HG03469 (cell line): ENCODE measurements at regions not wholly inside any gene's neighbourhood (a gene's known extent, or its start where the extent isn't known, plus 50 kb on each side); places are given as distances from the start of the nearest gene placed in this dataset.

Experiments used
- ATAC-seq: cut with Tn5 transposase; IDR thresholded peaks from one replicate; pipeline ENCODE4 v1.9.1; 2021; ENCODE audit warnings: mild to moderate bottlenecking, moderate library complexity, moderate number of reproducible peaks; ENCODE audit not compliant: unreplicated experiment

- ATAC-seq: no peak
Measured at GRCh38 chr2:129717560-129718130, 261.8 kb upstream of the RAB6C start.

GRCh38 chr2:129719335-129719734 lies 260.1 kb upstream of the RAB6C start:
- ATAC-seq: no peak

GRCh38 chr2:129720360-129720759 lies 259.1 kb upstream of the RAB6C start:
- ATAC-seq: no peak

GRCh38 chr2:129720761-129721160 lies 258.7 kb upstream of the RAB6C start:
- ATAC-seq: no peak

GRCh38 chr2:129721236-129721635 lies 258.2 kb upstream of the RAB6C start:
- no peak for ATAC-seq

- ATAC-seq: no peak
Measured at GRCh38 chr2:129721846-129722245, 257.6 kb upstream of the RAB6C start.

GRCh38 chr2:129722306-129723019 lies 257.0 kb upstream of the RAB6C start:
- ATAC-seq: no peak

GRCh38 chr2:129723277-129724020 lies 256.0 kb upstream of the RAB6C start:
- no peak for ATAC-seq

GRCh38 chr2:129724021-129724757 lies 255.3 kb upstream of the RAB6C start:
- no peak for ATAC-seq

- ATAC-seq: no peak
Measured at GRCh38 chr2:129726216-129726615, 253.2 kb upstream of the RAB6C start.

- ATAC-seq: no peak
Measured at GRCh38 chr2:129727286-129727685, 252.2 kb upstream of the RAB6C start.

GRCh38 chr2:129728035-129728972 lies 251.2 kb upstream of the RAB6C start:
- no peak for ATAC-seq

GRCh38 chr2:129729011-129729410 lies 250.5 kb upstream of the RAB6C start:
- no peak for ATAC-seq

- ATAC-seq: no peak
Measured at GRCh38 chr2:129729646-129730045, 249.8 kb upstream of the RAB6C start.

- no peak for ATAC-seq
Measured at GRCh38 chr2:129730979-129731378, 248.5 kb upstream of the RAB6C start.

- no peak for ATAC-seq
Measured at GRCh38 chr2:129731907-129732629, 247.4 kb upstream of the RAB6C start.

- no peak for ATAC-seq
Measured at GRCh38 chr2:129732630-129733026, 246.8 kb upstream of the RAB6C start.

- no peak for ATAC-seq
Measured at GRCh38 chr2:129733041-129733440, 246.4 kb upstream of the RAB6C start.

- ATAC-seq: no peak
Measured at GRCh38 chr2:129733579-129733978, 245.9 kb upstream of the RAB6C start.
